ENCODE measurements at regions not wholly inside any gene's neighbourhood (a gene's known extent, or its start where the extent isn't known, plus 50 kb on each side); places are given as distances from the start of the nearest gene placed in this dataset.

- no peak for FAIRE-seq
- DNase-seq (ENCODE audit: insufficient read length) = no peak
- TF ChIP-seq TAF1 (IDR thresholded peaks at IDR 0.05; ENCODE audit: borderline replicate concordance, low read depth, low read length) (no peak), POLR2AphosphoS5 (IDR thresholded peaks at IDR 0.05; ENCODE audit: low read depth, low read length) (no peak), POLR2A (IDR thresholded peaks at IDR 0.05; ENCODE audit: low read depth, low read length) (no peak)
These were observed 55.0 kb upstream of the TGM3 start for GRCh38 chr20:2240835-2241234.

- TF ChIP-seq POLR2AphosphoS5 (IDR thresholded peaks at IDR 0.05; ENCODE audit: low read depth, low read length) = no peak
- no peak for TF ChIP-seq TAF1 (IDR thresholded peaks at IDR 0.05; ENCODE audit: borderline replicate concordance, low read depth, low read length)
- TF ChIP-seq POLR2A (IDR thresholded peaks at IDR 0.05; ENCODE audit: low read depth, low read length) = no peak
- DNase-seq (ENCODE audit: insufficient read length) = no peak
- no peak for FAIRE-seq
These were observed 53.1 kb upstream of the TGM3 start for GRCh38 chr20:2242678-2243077.

- no peak for DNase-seq (ENCODE audit: insufficient read length)
- no peak for FAIRE-seq
- TF ChIP-seq TAF1 (IDR thresholded peaks at IDR 0.05; ENCODE audit: borderline replicate concordance, low read depth, low read length) (no peak), POLR2AphosphoS5 (IDR thresholded peaks at IDR 0.05; ENCODE audit: low read depth, low read length) (no peak), POLR2A (IDR thresholded peaks at IDR 0.05; ENCODE audit: low read depth, low read length) (no peak)
These were observed 51.3 kb upstream of the TGM3 start for GRCh38 chr20:2244523-2244922.

GRCh38 chr20:2244993-2245392 lies 50.8 kb upstream of the TGM3 start:
- no peak for TF ChIP-seq POLR2AphosphoS5 (IDR thresholded peaks at IDR 0.05; ENCODE audit: low read depth, low read length)
- no peak for TF ChIP-seq TAF1 (IDR thresholded peaks at IDR 0.05; ENCODE audit: borderline replicate concordance, low read depth, low read length)
- TF ChIP-seq POLR2A (IDR thresholded peaks at IDR 0.05; ENCODE audit: low read depth, low read length) = no peak
- no peak for DNase-seq (ENCODE audit: insufficient read length)
- FAIRE-seq = no peak

GRCh38 chr20:2245637-2246036 lies 50.2 kb upstream of the TGM3 start:
- no peak for DNase-seq (ENCODE audit: insufficient read length)
- FAIRE-seq = no peak
- TF ChIP-seq POLR2AphosphoS5 (IDR thresholded peaks at IDR 0.05; ENCODE audit: low read depth, low read length) = no peak
- TF ChIP-seq TAF1 (IDR thresholded peaks at IDR 0.05; ENCODE audit: borderline replicate concordance, low read depth, low read length) = no peak
- no peak for TF ChIP-seq POLR2A (IDR thresholded peaks at IDR 0.05; ENCODE audit: low read depth, low read length)
